ENCODE measurements at regions not wholly inside any gene's neighbourhood (a gene's known extent, or its start where the extent isn't known, plus 50 kb on each side); places are given as distances from the start of the nearest gene placed in this dataset.

DNA sequence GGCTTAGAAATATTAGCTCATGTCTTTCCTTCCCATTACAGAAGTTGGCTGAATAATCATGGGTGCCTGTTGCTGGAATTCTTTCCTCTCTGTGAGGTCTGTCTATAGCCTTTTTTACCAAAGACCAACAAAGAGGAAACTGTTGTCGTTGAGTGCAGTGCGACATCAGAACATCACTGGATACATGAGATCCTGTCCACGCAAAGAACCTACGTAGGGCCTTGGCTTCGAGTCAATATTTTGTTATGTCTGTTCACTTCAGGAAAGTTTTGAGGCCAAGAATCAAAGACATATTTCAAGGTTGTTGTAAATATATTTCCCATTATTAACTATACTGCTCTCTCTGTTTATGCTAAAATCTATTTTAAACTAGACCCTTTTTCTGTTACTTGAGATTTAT lies 101.5 kb upstream of the IL12A start:
- TF ChIP-seq, protein P1, sequence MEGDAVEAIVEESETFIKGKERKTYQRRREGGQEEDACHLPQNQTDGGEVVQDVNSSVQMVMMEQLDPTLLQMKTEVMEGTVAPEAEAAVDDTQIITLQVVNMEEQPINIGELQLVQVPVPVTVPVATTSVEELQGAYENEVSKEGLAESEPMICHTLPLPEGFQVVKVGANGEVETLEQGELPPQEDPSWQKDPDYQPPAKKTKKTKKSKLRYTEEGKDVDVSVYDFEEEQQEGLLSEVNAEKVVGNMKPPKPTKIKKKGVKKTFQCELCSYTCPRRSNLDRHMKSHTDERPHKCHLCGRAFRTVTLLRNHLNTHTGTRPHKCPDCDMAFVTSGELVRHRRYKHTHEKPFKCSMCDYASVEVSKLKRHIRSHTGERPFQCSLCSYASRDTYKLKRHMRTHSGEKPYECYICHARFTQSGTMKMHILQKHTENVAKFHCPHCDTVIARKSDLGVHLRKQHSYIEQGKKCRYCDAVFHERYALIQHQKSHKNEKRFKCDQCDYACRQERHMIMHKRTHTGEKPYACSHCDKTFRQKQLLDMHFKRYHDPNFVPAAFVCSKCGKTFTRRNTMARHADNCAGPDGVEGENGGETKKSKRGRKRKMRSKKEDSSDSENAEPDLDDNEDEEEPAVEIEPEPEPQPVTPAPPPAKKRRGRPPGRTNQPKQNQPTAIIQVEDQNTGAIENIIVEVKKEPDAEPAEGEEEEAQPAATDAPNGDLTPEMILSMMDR (IDR thresholded peaks at IDR 0.05; ENCODE audit: low read depth, low read length) = no peak
- DNase-seq (ENCODE audit: low read depth) = no peak
- H3K4me3 ChIP-seq (ENCODE audit: low read depth, low read length) = no peak overlapping the region

DNA sequence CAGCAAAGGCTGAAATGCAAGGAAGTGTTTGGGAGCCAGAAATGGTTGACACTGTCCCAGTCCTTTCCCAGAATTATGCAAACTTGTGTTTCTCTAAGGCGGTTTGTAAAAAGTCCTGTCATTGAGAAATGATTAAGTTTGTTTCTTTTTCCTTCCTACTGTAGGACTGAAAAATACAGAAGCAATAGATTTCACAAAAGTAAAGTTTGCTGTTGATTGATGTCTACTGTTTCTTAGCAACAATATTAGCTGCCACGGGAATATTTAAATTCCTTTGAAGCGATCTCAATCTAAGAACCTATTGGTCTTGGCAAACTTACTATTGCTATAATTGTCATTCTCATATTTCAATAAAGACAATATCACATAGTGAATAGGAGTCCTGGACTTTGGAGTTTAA lies 100.7 kb upstream of the IL12A start:
- TF ChIP-seq POLR2A (IDR thresholded peaks at IDR 0.05; ENCODE audit: extremely low read depth, insufficient read length) (no peak), MYC (IDR thresholded peaks at IDR 0.05; ENCODE audit: low read depth, low read length) (no peak)
- TF ChIP-seq, protein P1 (IDR thresholded peaks at IDR 0.05; ENCODE audit: low read depth, low read length) = no peak
- TF ChIP-seq, protein P2, sequence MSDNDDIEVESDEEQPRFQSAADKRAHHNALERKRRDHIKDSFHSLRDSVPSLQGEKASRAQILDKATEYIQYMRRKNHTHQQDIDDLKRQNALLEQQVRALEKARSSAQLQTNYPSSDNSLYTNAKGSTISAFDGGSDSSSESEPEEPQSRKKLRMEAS (IDR thresholded peaks at IDR 0.05; ENCODE audit: low read depth, low read length) = no peak
- no peak overlapping the region for H3K4me3 ChIP-seq (ENCODE audit: low read depth, low read length)
- DNase-seq (ENCODE audit: low read depth) = no peak

DNA sequence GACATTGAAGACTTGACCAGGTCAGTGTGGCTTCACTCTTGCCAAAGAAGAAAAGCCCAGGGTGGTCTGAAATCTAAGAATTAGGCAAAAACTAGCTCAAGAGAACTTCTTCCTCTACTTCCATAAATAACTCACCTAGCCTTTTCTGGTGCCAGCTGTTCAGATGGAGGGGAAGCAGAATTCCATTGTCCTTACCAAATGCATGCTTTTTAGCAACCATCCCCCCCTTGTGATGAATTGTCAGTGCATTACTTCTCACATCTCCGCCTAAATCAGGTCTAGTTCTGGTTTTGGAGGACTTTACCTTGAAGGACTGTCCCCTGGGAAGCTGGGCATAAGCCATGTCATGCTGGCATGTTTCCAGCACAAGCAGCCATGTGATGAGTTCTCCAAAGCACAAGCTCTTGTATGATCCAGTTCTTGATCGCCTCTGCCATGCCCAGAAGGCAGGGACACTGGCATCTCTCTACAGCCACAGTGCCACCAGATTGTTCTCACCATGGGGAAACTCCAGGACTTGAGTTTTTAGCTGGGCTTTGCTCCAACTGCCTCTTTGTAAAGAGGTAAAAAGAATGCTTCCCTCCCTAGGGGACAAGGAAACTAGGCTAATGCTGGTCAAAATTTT lies 96.4 kb upstream of the IL12A start:
- DNase-seq (ENCODE audit: low read depth) = no peak
- no peak overlapping the region for H3K4me3 ChIP-seq (ENCODE audit: low read depth, low read length)
- TF ChIP-seq, protein P1 (IDR thresholded peaks at IDR 0.05; ENCODE audit: low read depth, low read length) = no peak
- no peak for TF ChIP-seq POLR2A (IDR thresholded peaks at IDR 0.05; ENCODE audit: extremely low read depth, insufficient read length)
- TF ChIP-seq MYC (IDR thresholded peaks at IDR 0.05; ENCODE audit: low read depth, low read length) = no peak

DNA sequence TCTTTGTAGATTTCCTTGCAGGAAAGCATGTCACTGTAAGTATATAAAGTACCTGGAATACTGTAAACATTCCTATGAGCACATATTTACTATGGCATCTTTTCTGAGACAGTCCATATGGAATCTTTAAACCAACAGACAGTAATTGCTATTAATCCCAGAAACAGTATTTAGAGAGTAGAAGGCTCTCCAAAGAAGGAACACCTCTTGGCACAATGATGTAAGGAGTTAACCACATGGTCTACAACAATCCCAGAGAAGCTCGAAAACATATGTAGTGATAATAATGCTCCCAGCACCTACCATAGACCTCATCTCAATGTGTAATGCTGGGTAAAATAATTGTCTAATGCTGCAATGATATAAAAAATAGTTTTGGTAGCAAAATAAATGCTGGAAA lies 95.8 kb upstream of the IL12A start:
- DNase-seq (ENCODE audit: low read depth) = no peak
- H3K4me3 ChIP-seq (ENCODE audit: low read depth, low read length) = no peak overlapping the region
- TF ChIP-seq MYC (IDR thresholded peaks at IDR 0.05; ENCODE audit: low read depth, low read length) (no peak), POLR2A (IDR thresholded peaks at IDR 0.05; ENCODE audit: extremely low read depth, insufficient read length) (no peak)
- TF ChIP-seq, protein P1 (IDR thresholded peaks at IDR 0.05; ENCODE audit: low read depth, low read length) = no peak
- TF ChIP-seq, protein P2 (IDR thresholded peaks at IDR 0.05; ENCODE audit: low read depth, low read length) = no peak

DNA sequence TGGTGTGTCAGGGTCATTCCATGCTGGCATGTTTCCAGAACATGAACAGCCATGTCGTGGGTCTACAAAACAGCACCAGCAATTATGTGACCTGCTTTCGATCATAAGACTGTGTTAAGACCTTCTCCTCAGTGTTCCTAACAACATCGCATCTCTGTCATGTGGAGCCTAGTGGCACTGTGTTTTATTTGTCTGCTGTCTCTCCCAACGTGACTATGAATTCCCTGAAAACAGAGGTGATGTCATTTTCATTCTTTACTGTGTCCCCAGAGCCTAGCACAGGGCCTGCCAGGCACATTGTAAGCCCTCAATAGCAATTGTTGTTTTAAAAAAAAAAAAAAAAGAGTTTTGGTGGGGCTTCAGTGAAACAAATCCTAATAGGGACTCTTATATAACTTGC lies 94.2 kb upstream of the IL12A start:
- H3K4me3 ChIP-seq (ENCODE audit: low read depth, low read length) = no peak overlapping the region
- no peak for DNase-seq (ENCODE audit: low read depth)
- TF ChIP-seq POLR2A (IDR thresholded peaks at IDR 0.05; ENCODE audit: extremely low read depth, insufficient read length) (no peak), MYC (IDR thresholded peaks at IDR 0.05; ENCODE audit: low read depth, low read length) (no peak)
- TF ChIP-seq, protein P1 (IDR thresholded peaks at IDR 0.05; ENCODE audit: low read depth, low read length) = no peak
- TF ChIP-seq, protein P2 (IDR thresholded peaks at IDR 0.05; ENCODE audit: low read depth, low read length) = no peak

DNA sequence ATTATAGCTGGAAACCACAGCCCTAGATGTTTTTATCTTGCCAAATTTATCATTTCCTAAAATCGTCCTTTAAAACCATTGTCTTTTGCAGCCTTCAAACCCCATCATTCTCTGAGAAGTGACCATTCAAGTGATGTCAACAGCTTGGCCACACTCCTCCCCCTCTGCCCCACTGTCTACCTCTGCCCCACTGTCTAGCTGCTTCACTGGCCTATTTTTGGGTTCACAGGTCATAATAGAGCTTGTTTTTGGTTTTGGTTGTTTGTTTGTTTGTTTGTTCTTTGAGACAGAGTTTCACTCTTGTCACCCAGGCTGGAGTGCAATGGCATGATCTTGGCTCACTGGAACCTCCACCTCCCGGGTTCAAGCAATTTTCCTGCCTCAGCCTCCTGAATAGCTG lies 93.2 kb upstream of the IL12A start:
- no peak for DNase-seq (ENCODE audit: low read depth)
- H3K4me3 ChIP-seq (ENCODE audit: low read depth, low read length) = no peak overlapping the region
- TF ChIP-seq, protein P1 (IDR thresholded peaks at IDR 0.05; ENCODE audit: low read depth, low read length) = no peak
- TF ChIP-seq MYC (IDR thresholded peaks at IDR 0.05; ENCODE audit: low read depth, low read length) (no peak), POLR2A (IDR thresholded peaks at IDR 0.05; ENCODE audit: extremely low read depth, insufficient read length) (no peak)
- TF ChIP-seq, protein P2 (IDR thresholded peaks at IDR 0.05; ENCODE audit: low read depth, low read length) = no peak

All from NB4 (cell line).